Peyer's patch (tissue), 4 donors: ENCODE measurements at regions not wholly inside any gene's neighbourhood (a gene's known extent, or its start where the extent isn't known, plus 50 kb on each side); places are given as distances from the start of the nearest gene placed in this dataset.

ENCODE experiments used
- CTCF ChIP-seq, 6 experiments: fragments of 450-650 bp in 4 of 6; fragments of 200-600 bp in 2 of 6; sonication (generic) in 1 of 6; IDR thresholded peaks; one replicate each; pipeline ENCODE4 v1.5.1; 2017 to 2019; ENCODE audit warnings: antibody characterized with exemption in 6 of 6, mild to moderate bottlenecking in 3 of 6, moderate library complexity in 1 of 6
- POLR2A ChIP-seq, 2 donors: fragments of 450-650 bp; IDR thresholded peaks; one replicate each; pipeline ENCODE4 v1.5.1; 2017; ENCODE audit warnings: antibody characterized with exemption in 2 of 2, mild to moderate bottlenecking in 2 of 2, moderate library complexity in 2 of 2

- TF ChIP-seq CTCF (IDR thresholded peaks at IDR 0.05) (no peak), POLR2A (IDR thresholded peaks at IDR 0.05) (no peak)
Measured at GRCh38 chr3:152646004-152646403, 188.9 kb upstream of the P2RY1 start.
